NCI-H2107 treated with DMSO at 0.1 percent for 48 hours (cell line): ENCODE measurements at regions not wholly inside any gene's neighbourhood (a gene's known extent, or its start where the extent isn't known, plus 50 kb on each side); places are given as distances from the start of the nearest gene placed in this dataset.
A peak's percentile ranks its signal among the peaks of the same experiment; 100 is the strongest.

Source experiments
- DNase-seq: peaks from one replicate; lab custom pipeline; 2025; ENCODE audit not compliant: unreplicated experiment; lab: John Stamatoyannopoulos, UW

GRCh38 chr7:126378642-126379041, 874.1 kb downstream of the GRM8 start:
- no peak for DNase-seq

GRCh38 chr7:126370038-126370668, 882.6 kb downstream of the GRM8 start:
- no peak for DNase-seq

GRCh38 chr7:126362746-126363145, 890.0 kb downstream of the GRM8 start:
- DNase-seq = no peak

GRCh38 chr7:126361183-126361582, 891.6 kb downstream of the GRM8 start:
- DNase-seq = no peak

GRCh38 chr7:126339813-126340212, 912.9 kb downstream of the GRM8 start:
- DNase-seq = no peak

- DNase-seq = no peak
These were observed 947.1 kb downstream of the GRM8 start for GRCh38 chr7:126305671-126306070.

GRCh38 chr7:126303926-126304325, 948.8 kb downstream of the GRM8 start:
- DNase-seq = no peak

GRCh38 chr7:126302639-126303038, 950.1 kb downstream of the GRM8 start:
- DNase-seq = no peak

GRCh38 chr7:126286317-126286716, 966.4 kb downstream of the GRM8 start:
- DNase-seq = no peak

GRCh38 chr7:126236261-126236660, 1016.5 kb downstream of the GRM8 start:
- no peak for DNase-seq

GRCh38 chr7:126228356-126229061, 1024.2 kb downstream of the GRM8 start:
- DNase-seq = no peak

- no peak for DNase-seq
These were observed 1025.1 kb downstream of the GRM8 start for GRCh38 chr7:126227643-126228042.

- no peak for DNase-seq
These were observed 1025.7 kb downstream of the GRM8 start for GRCh38 chr7:126227055-126227454.

GRCh38 chr7:126223729-126224128, 1029.0 kb downstream of the GRM8 start:
- no peak for DNase-seq

GRCh38 chr7:126222782-126223181, 1030.0 kb downstream of the GRM8 start:
- DNase-seq = no peak

GRCh38 chr7:126215785-126216184, 1037.0 kb downstream of the GRM8 start:
- no peak for DNase-seq

- no peak for DNase-seq
These were observed 1038.9 kb downstream of the GRM8 start for GRCh38 chr7:126213876-126214275.

- DNase-seq = no peak
These were observed 1040.9 kb downstream of the GRM8 start for GRCh38 chr7:126211875-126212274.

- no peak for DNase-seq
These were observed 1042.0 kb downstream of the GRM8 start for GRCh38 chr7:126210707-126211106.

GRCh38 chr7:126203185-126203584, 1049.6 kb downstream of the GRM8 start:
- DNase-seq = no peak

GRCh38 chr7:126202177-126202576, 1050.6 kb downstream of the GRM8 start:
- DNase-seq = no peak

GRCh38 chr7:126185959-126186580, 1066.7 kb downstream of the GRM8 start:
- peak; percentile 86 for DNase-seq
